IMR-90 (cell line): ENCODE measurements at regions not wholly inside any gene's neighbourhood (a gene's known extent, or its start where the extent isn't known, plus 50 kb on each side); places are given as distances from the start of the nearest gene placed in this dataset.

Experiments
- ATAC-seq: fragments of 200-7000 bp; cut with Tn5 transposase; 2 replicates; pipeline ENCODE4 v1.9.1; 2020; ENCODE audit warnings: low read depth, mild to moderate bottlenecking, moderate library complexity
- BruUV-seq: library from RNA; stranded (reverse); fragments of 400-500 nt; replicated peaks from 2 replicates; lab custom pipeline; 2021; lab: Mats Ljungman, UMichigan
- CTCF ChIA-PET: fragments of 300-600 bp; formaldehyde crosslinking; extraction: SDS; loops from one replicate; lab custom pipeline; 2021; ENCODE audit warnings: antibody characterized with exemption; lab: Yijun Ruan, JAX
- POLR2A ChIA-PET: fragments of 300-600 bp; sonication (Branson Sonifier 250); formaldehyde crosslinking; loops from one replicate; lab custom pipeline; 2022; ENCODE audit warnings: antibody characterized with exemption; ENCODE audit not compliant: unreplicated experiment; lab: Charles Lee
- DNase-seq: peaks from one replicate; pipeline ENCODE4 v3.0.0; 2013
- H2AFZ ChIP-seq: replicated peaks from 2 replicates; pipeline ENCODE3; 2013; ENCODE audit warnings: low read length, mild to moderate bottlenecking; ENCODE audit not compliant: poor library complexity
- H2AK5ac ChIP-seq: 2 replicates; pipeline ENCODE4 v1.6.1; 2013; ENCODE audit warnings: low read depth, low read length, inconsistent platforms
- H2AK9ac ChIP-seq: replicated peaks from 2 replicates; pipeline ENCODE3; 2013; ENCODE audit warnings: mild to moderate bottlenecking, low read depth, low read length, moderate library complexity; ENCODE audit not compliant: poor library complexity
- H2BK120ac ChIP-seq: 2 replicates; pipeline ENCODE4 v1.6.1; 2013; ENCODE audit warnings: low read depth, low read length, inconsistent platforms
- H2BK15ac ChIP-seq: 3 replicates; pipeline ENCODE4 v1.6.1; 2013; ENCODE audit warnings: low read depth, low read length, inconsistent platforms
- H2BK20ac ChIP-seq: 2 replicates; pipeline ENCODE4 v1.6.1; 2013; ENCODE audit warnings: low read depth, mild to moderate bottlenecking, inconsistent platforms, low read length, moderate library complexity
- H2BK5ac ChIP-seq: 2 replicates; pipeline ENCODE4 v1.6.1; 2013; ENCODE audit warnings: mild to moderate bottlenecking, low read depth, low read length, inconsistent platforms; ENCODE audit not compliant: poor library complexity, severe bottlenecking
- H3K14ac ChIP-seq: replicated peaks from 2 replicates; pipeline ENCODE4 v1.6.1; 2013; ENCODE audit warnings: low read depth, low read length, inconsistent platforms
- H3K18ac ChIP-seq: 2 replicates; pipeline ENCODE4 v1.6.1; 2013; ENCODE audit warnings: low read depth, low read length, control low read depth
- H3K23ac ChIP-seq: 2 replicates; pipeline ENCODE4 v1.6.1; 2013; ENCODE audit warnings: low read depth, low read length, inconsistent platforms
- H3K27ac ChIP-seq: 2 replicates; pipeline ENCODE4 v1.5.1; 2013; ENCODE audit warnings: mild to moderate bottlenecking, control low read depth, low read length; ENCODE audit not compliant: insufficient read depth
- H3K27me3 ChIP-seq: 2 replicates; pipeline ENCODE4 v1.6.1; 2013; ENCODE audit warnings: low read length; ENCODE audit not compliant: control insufficient read depth, insufficient read depth
- H3K36me3 ChIP-seq: 2 replicates; pipeline ENCODE4 v1.6.1; 2013; ENCODE audit warnings: low read length, mixed read lengths; ENCODE audit not compliant: control insufficient read depth, insufficient read depth
- H3K4ac ChIP-seq: 2 replicates; pipeline ENCODE4 v1.6.1; 2013; ENCODE audit warnings: low read depth, low read length, inconsistent platforms
- H3K4me1 ChIP-seq: 2 replicates; pipeline ENCODE4 v1.6.1; 2013; ENCODE audit warnings: low read length, mixed read lengths; ENCODE audit not compliant: control insufficient read depth, insufficient read depth
- H3K4me2 ChIP-seq: 2 replicates; pipeline ENCODE4 v1.6.1; 2013; ENCODE audit warnings: low read depth, mild to moderate bottlenecking, control low read depth, low read length, moderate library complexity
- H3K4me3 ChIP-seq: 2 replicates; pipeline ENCODE4 v1.5.1; 2013; ENCODE audit warnings: low read depth, mild to moderate bottlenecking, control low read depth, low read length, moderate library complexity; ENCODE audit not compliant: insufficient read depth
- H3K56ac ChIP-seq: 2 replicates; pipeline ENCODE4 v1.6.1; 2013; ENCODE audit warnings: low read length, inconsistent platforms; ENCODE audit not compliant: insufficient read depth; ENCODE audit errors: extremely low read depth
- H3K79me1 ChIP-seq, 2 experiments: 2 replicates each; pipeline ENCODE4 v1.6.1; 2013; ENCODE audit warnings: low read length in 2 of 2, inconsistent platforms in 1 of 2, low read depth in 1 of 2
- H3K9ac ChIP-seq: 2 replicates; pipeline ENCODE4 v1.6.1; 2013; ENCODE audit warnings: low read depth, low read length, control low read depth
- H3K9me1 ChIP-seq: 2 replicates; pipeline ENCODE4 v1.6.1; 2013; ENCODE audit warnings: low read length, inconsistent platforms; ENCODE audit not compliant: insufficient read depth
- H3K9me3 ChIP-seq: 2 replicates; pipeline ENCODE4 v1.6.1; 2013; ENCODE audit warnings: low read length; ENCODE audit not compliant: control insufficient read depth, insufficient read depth
- H4K20me1 ChIP-seq: 2 replicates; pipeline ENCODE4 v1.6.1; 2013; ENCODE audit warnings: low read length, inconsistent platforms; ENCODE audit not compliant: insufficient read depth
- H4K5ac ChIP-seq: 2 replicates; pipeline ENCODE4 v1.6.1; 2013; ENCODE audit warnings: mild to moderate bottlenecking, low read depth, low read length, control low read depth
- H4K8ac ChIP-seq, 2 experiments: 2 replicates each; pipeline ENCODE4 v1.6.1; 2013; ENCODE audit warnings: low read depth in 2 of 2, low read length in 2 of 2, control low read depth in 1 of 2, inconsistent platforms in 1 of 2
- H4K91ac ChIP-seq: 2 replicates; pipeline ENCODE4 v1.6.1; 2013; ENCODE audit warnings: low read depth, low read length, inconsistent platforms; ENCODE audit not compliant: insufficient read depth
- BHLHE40 ChIP-seq: fragments of 150-350 bp; IDR thresholded peaks from 2 replicates; pipeline ENCODE4 v1.6.1; 2016; ENCODE audit warnings: mild to moderate bottlenecking, low read depth, low read length
- CEBPB ChIP-seq: IDR thresholded peaks from 2 replicates; pipeline ENCODE4 v1.6.1; 2012; ENCODE audit warnings: low read depth, low read length, improper control_type of control experiment
- CHD1 ChIP-seq: IDR thresholded peaks from 2 replicates; pipeline ENCODE4 v1.6.1; 2012; ENCODE audit warnings: low read depth, low read length, improper control_type of control experiment
- FOS ChIP-seq: fragments of 150-350 bp; IDR thresholded peaks from 2 replicates; pipeline ENCODE4 v1.6.1; 2016; ENCODE audit warnings: low read depth, low read length
- MAFK ChIP-seq: IDR thresholded peaks from 2 replicates; pipeline ENCODE4 v1.6.1; 2012; ENCODE audit warnings: low read depth, low read length, improper control_type of control experiment
- MAZ ChIP-seq: IDR thresholded peaks from 2 replicates; pipeline ENCODE4 v1.6.1; 2012; ENCODE audit warnings: low read depth, mild to moderate bottlenecking, low read length, improper control_type of control experiment, moderate library complexity, borderline replicate concordance
- MXI1 ChIP-seq: IDR thresholded peaks from 2 replicates; pipeline ENCODE4 v1.6.1; 2012; ENCODE audit warnings: low read depth, mild to moderate bottlenecking, low read length, moderate library complexity, borderline replicate concordance
- NFE2L2 ChIP-seq: fragments of 150-350 bp; IDR thresholded peaks from 2 replicates; pipeline ENCODE4 v1.6.1; 2016; ENCODE audit warnings: low read depth, mild to moderate bottlenecking, low read length
- POLR2A ChIP-seq: IDR thresholded peaks from 2 replicates; pipeline ENCODE4 v1.6.1; 2012; ENCODE audit warnings: mild to moderate bottlenecking, low read depth, low read length
- RAD21 ChIP-seq: IDR thresholded peaks from 2 replicates; pipeline ENCODE4 v1.6.1; 2012; ENCODE audit warnings: low read length, improper control_type of control experiment
- RCOR1 ChIP-seq: IDR thresholded peaks from 2 replicates; pipeline ENCODE4 v1.6.1; 2012; ENCODE audit warnings: mild to moderate bottlenecking, low read length, improper control_type of control experiment; ENCODE audit not compliant: insufficient replicate concordance
- RFX5 ChIP-seq: IDR thresholded peaks from 2 replicates; pipeline ENCODE4 v1.8.0; 2012; ENCODE audit warnings: low read depth, mild to moderate bottlenecking, low read length, moderate library complexity
- SMC3 ChIP-seq: fragments of 150-350 bp; IDR thresholded peaks from 2 replicates; pipeline ENCODE4 v1.6.1; 2016; ENCODE audit warnings: low read depth, mild to moderate bottlenecking, antibody characterized with exemption, low read length, moderate library complexity
- WGBS, 2 experiments: methylation state at CpG; one replicate each; pipeline versions ENCODE4 v1.1.5 to v1.1.7; 2013; ENCODE audit warnings: missing lambda C conversion rate in 2 of 2; ENCODE audit not compliant: insufficient read length in 1 of 2; ENCODE audit errors: extremely low coverage in 2 of 2; 5-methylcytosine and 5-hydroxymethylcytosine counted together
- dilution Hi-C: fragments of 300-500 bp; cut with HindIII; formaldehyde crosslinking; loops from one replicate; pipeline ENCODE4 v1.14.3; 2018; ENCODE audit warnings: low sequenced_read_pairs; ENCODE audit not compliant: unreplicated experiment
- in situ Hi-C: fragments of 300-500 bp; cut with MboI; formaldehyde crosslinking; loops from 3 replicates; pipeline ENCODE4 v1.14.3; 2019; ENCODE audit warnings: low sequenced_read_pairs, inconsistent platforms, mixed read lengths
- intact Hi-C: fragments of 100-400 bp; cut with micrococcal nuclease; formaldehyde crosslinking; loops from 2 replicates; pipeline ENCODE4 v1.10.0; 2022
- TF ChIP-seq, protein P1 (sequence below): conservative IDR thresholded peaks from 2 replicates; pipeline ENCODE4 v1.5.1; 2012; ENCODE audit warnings: mild to moderate bottlenecking, low read depth, low read length, improper control_type of control experiment
- TF ChIP-seq, protein P2 (sequence below): fragments of 150-350 bp; IDR thresholded peaks from 2 replicates; pipeline ENCODE4 v1.6.1; 2016; ENCODE audit warnings: low read depth, mild to moderate bottlenecking, low read length, moderate library complexity, borderline replicate concordance
- TF ChIP-seq, protein P3 (sequence below): fragments of 150-350 bp; IDR thresholded peaks from 2 replicates; pipeline ENCODE4 v1.6.1; 2017; ENCODE audit warnings: mild to moderate bottlenecking, antibody characterized with exemption, low read length, low read depth

DNA sequence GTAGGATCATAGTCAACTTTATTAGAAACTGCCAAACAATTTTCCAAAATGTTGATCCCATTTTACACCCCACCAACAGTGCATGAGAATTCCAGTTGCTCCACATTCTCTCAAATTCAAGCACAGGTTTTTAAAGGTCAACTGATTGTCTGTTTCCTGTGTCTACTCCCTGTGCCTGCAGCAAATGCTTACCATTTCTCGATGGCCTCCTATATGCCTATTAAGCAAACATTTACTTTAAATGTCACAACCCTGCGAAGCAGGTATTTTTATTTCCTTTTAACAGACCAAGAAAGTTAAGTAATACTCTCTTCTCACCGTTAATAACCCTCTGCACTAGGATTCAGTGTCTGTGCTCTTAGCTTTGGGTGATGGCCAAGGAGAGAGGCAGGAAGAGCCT, 163.8 kb upstream of the EPB41L3 start:
- H2AK9ac ChIP-seq: no peak overlapping the region
- no peak for ATAC-seq

More for the DNA sequence above, 163.8 kb upstream of the EPB41L3 start:
- in situ Hi-C loops: no loop called here
- Histone ChIP-seq H3K4me1 (no peaks in the 10 kb centered on the region), H4K5ac (no peak overlapping the region), H3K79me1 (no peaks in the 10 kb centered on the region), H3K4me2 (no peak overlapping the region), H3K9me1 (no peaks in the 10 kb centered on the region), H3K36me3 (no peaks in the 10 kb centered on the region), H4K91ac (no peak overlapping the region), H3K18ac (no peak overlapping the region), H3K4ac (no peak overlapping the region), H2AK5ac (no peak overlapping the region), H2BK5ac (no peak overlapping the region), H2BK15ac (no peak overlapping the region), H2BK20ac (no peak overlapping the region), H3K4me3 (no peak overlapping the region), H3K27me3 (no peaks in the 10 kb centered on the region), H2BK120ac (no peak overlapping the region), H4K8ac (no peak overlapping the region), H2AFZ (no peak overlapping the region), H3K14ac (no peak overlapping the region), H3K56ac (no peak overlapping the region), H4K20me1 (no peaks in the 10 kb centered on the region), H3K9me3 (no peaks in the 10 kb centered on the region), H3K23ac (no peak overlapping the region), H3K27ac (no peak overlapping the region), H3K9ac (no peak overlapping the region)
- DNase-seq: no peak
- dilution Hi-C loops: no loop called here
- ChIA-PET POLR2A (no interaction called here), CTCF (no interaction called here)
- TF ChIP-seq RAD21 (no peak), CHD1 (no peak), NFE2L2 (no peak), MXI1 (no peak), RCOR1 (no peak), CEBPB (no peak), FOS (no peak), BHLHE40 (no peak), POLR2A (no peak), MAFK (no peak), RFX5 (no peak), MAZ (no peak), SMC3 (no peak)
- TF ChIP-seq, protein P1, sequence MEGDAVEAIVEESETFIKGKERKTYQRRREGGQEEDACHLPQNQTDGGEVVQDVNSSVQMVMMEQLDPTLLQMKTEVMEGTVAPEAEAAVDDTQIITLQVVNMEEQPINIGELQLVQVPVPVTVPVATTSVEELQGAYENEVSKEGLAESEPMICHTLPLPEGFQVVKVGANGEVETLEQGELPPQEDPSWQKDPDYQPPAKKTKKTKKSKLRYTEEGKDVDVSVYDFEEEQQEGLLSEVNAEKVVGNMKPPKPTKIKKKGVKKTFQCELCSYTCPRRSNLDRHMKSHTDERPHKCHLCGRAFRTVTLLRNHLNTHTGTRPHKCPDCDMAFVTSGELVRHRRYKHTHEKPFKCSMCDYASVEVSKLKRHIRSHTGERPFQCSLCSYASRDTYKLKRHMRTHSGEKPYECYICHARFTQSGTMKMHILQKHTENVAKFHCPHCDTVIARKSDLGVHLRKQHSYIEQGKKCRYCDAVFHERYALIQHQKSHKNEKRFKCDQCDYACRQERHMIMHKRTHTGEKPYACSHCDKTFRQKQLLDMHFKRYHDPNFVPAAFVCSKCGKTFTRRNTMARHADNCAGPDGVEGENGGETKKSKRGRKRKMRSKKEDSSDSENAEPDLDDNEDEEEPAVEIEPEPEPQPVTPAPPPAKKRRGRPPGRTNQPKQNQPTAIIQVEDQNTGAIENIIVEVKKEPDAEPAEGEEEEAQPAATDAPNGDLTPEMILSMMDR: no peak
- TF ChIP-seq, protein P2, sequence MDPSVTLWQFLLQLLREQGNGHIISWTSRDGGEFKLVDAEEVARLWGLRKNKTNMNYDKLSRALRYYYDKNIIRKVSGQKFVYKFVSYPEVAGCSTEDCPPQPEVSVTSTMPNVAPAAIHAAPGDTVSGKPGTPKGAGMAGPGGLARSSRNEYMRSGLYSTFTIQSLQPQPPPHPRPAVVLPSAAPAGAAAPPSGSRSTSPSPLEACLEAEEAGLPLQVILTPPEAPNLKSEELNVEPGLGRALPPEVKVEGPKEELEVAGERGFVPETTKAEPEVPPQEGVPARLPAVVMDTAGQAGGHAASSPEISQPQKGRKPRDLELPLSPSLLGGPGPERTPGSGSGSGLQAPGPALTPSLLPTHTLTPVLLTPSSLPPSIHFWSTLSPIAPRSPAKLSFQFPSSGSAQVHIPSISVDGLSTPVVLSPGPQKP: no peak
- TF ChIP-seq, protein P3, sequence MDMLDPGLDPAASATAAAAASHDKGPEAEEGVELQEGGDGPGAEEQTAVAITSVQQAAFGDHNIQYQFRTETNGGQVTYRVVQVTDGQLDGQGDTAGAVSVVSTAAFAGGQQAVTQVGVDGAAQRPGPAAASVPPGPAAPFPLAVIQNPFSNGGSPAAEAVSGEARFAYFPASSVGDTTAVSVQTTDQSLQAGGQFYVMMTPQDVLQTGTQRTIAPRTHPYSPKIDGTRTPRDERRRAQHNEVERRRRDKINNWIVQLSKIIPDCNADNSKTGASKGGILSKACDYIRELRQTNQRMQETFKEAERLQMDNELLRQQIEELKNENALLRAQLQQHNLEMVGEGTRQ: no peak
- BruUV-seq: no TSS peak
- no CpG with 5 or more reads among the region's 3 CpGs for WGBS, 2 experiments
- intact Hi-C loops: no loop called here
